GM23248 (cell line): ENCODE measurements at regions not wholly inside any gene's neighbourhood (a gene's known extent, or its start where the extent isn't known, plus 50 kb on each side); places are given as distances from the start of the nearest gene placed in this dataset.

Experiments used
- EZH2 ChIP-seq: fragments of 200-600 bp; sonication (generic); IDR thresholded peaks from 2 replicates; pipeline ENCODE4 v1.6.1; 2018; ENCODE audit warnings: antibody characterized with exemption, mild to moderate bottlenecking; ENCODE audit not compliant: insufficient read depth, poor library complexity, severe bottlenecking
- EZH2phosphoT487 ChIP-seq: fragments of 200-600 bp; sonication (generic); IDR thresholded peaks from 2 replicates; pipeline ENCODE4 v1.6.1; 2018; ENCODE audit warnings: antibody characterized with exemption, moderate library complexity, mild to moderate bottlenecking, low read depth; ENCODE audit not compliant: insufficient read depth

DNA sequence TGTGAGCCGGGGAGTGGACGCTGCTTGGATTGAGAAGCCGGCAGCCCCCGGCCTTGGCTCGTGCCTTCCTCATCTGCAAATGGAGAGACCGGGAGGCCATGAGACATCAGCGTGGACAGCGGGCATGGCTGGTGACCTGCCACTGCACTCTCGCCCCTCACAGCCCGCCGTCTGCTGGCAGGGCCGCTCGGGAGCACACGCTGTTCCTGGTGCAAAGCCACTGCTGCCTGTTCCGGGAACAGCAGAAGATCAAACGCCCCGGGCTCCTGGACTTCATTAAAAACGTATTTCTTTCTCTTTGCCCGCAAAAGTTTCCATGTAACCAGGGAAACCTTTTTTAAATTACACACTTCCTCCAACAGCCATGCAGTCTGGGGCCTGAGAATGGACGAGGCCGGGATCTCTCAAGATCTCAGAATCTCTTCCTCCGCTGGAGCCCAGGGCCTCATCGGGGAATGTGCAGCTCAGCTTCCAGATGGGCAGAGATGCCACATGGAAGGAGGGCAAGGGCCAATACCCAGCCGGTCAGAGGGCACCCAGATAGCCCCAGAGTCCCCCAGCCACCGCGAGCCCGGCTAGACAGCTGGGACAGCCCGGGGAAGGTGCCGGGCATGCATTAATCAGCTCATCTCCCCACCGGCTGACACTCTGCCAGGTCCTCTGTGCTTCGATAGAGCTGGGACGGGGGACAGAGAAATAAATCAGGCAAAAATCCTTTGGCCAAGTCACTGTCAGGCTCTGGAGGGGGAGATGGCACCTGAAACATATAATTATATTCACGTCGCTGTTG, 62.8 kb upstream of the PRR5 start:
- TF ChIP-seq EZH2phosphoT487 (no peak), EZH2 (no peak)
